ENCODE measurements at regions not wholly inside any gene's neighbourhood (a gene's known extent, or its start where the extent isn't known, plus 50 kb on each side); places are given as distances from the start of the nearest gene placed in this dataset.
A peak's percentile ranks its signal among the peaks of the same experiment; 100 is the strongest.

DNA sequence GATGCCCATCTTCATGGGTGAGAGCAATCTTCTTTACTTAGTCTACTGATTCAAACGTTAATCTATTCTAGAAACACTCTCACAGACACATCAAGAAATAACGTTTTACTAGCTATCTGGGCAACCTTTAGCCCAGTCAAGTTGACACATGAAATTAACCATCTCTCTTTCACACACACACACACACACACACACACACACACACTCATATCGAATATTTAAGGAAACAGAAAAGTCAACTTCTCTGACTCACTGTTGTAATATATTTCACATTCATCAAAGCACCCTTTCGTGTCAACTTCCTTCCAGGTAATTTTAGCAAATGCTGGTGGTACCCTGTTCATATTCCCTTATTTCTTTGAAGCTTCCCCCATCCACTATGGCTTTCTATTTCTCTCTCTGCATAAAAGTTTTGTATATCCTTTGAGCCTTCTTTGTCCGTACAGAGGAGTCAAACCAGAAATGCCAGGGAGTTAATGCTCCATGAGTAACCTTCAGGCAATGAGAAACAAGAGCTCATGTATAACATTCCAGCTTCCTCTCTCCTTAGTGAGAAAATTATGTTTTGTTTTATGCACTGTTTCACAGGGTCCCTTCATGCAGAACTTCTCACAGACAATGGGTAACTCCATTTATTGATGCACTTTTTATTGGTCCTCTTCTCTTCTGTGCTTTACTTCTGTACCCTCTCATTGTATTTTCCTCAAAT lies 335.5 kb upstream of the CBLB start:
- H3K36me3 ChIP-seq (ENCODE audit: insufficient read depth in 1 of 2, low read depth in 1 of 2), result no peaks in the 10 kb centered on the region
- ATAC-seq, result no peak
- no peak for DNase-seq
- H3K4me3 ChIP-seq, result no peak overlapping the region
- 88 to 92% (median 91%) methylated on average over 5 of the region's 5 CpGs for WGBS, 3 donors
- intact Hi-C loops (cut with DNase I), result no loop called here
- TF ChIP-seq, protein P1, sequence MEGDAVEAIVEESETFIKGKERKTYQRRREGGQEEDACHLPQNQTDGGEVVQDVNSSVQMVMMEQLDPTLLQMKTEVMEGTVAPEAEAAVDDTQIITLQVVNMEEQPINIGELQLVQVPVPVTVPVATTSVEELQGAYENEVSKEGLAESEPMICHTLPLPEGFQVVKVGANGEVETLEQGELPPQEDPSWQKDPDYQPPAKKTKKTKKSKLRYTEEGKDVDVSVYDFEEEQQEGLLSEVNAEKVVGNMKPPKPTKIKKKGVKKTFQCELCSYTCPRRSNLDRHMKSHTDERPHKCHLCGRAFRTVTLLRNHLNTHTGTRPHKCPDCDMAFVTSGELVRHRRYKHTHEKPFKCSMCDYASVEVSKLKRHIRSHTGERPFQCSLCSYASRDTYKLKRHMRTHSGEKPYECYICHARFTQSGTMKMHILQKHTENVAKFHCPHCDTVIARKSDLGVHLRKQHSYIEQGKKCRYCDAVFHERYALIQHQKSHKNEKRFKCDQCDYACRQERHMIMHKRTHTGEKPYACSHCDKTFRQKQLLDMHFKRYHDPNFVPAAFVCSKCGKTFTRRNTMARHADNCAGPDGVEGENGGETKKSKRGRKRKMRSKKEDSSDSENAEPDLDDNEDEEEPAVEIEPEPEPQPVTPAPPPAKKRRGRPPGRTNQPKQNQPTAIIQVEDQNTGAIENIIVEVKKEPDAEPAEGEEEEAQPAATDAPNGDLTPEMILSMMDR (IDR thresholded peaks at IDR 0.05), result no peak
- no peaks in the 10 kb centered on the region for H3K9me3 ChIP-seq
- H3K4me1 ChIP-seq, result peaks cover 21% of the 10 kb centered on the region
- no peak overlapping the region for H3K27ac ChIP-seq
- H3K27me3 ChIP-seq (ENCODE audit: insufficient read depth in 3 of 3, low read length in 2 of 3), result no peaks in the 10 kb centered on the region

DNA sequence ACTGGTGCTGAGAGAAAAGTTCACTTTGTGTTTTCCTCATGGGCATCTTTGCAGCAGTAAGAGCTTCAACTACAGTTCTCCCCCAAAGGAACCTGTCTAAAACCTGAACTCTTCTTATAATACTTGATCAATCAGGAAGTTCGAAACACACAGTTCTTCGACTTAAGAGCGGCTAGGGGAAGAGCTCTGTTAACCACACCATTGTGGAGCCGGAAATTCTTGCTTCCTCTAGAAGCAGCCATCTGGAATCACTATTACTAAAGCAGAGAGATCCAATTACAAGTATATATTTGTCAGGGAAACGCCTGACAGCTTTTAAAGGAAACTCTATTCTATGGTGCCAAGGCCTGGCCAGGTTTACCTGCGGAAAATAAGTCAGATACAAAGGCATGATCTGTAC lies 337.3 kb upstream of the CBLB start:
- intact Hi-C loops (cut with DNase I), result no loop called here
- Histone ChIP-seq H3K4me3 (peak overlapping the region; percentile 38), H3K27me3 (ENCODE audit: insufficient read depth in 3 of 3, low read length in 2 of 3) (no peaks in the 10 kb centered on the region), H3K9me3 (no peaks in the 10 kb centered on the region), H3K36me3 (ENCODE audit: insufficient read depth in 1 of 2, low read depth in 1 of 2) (no peaks in the 10 kb centered on the region), H3K4me1 (peaks cover 21% of the 10 kb centered on the region), H3K27ac (peak overlapping the region; percentile 57)
- ATAC-seq, result peak in 3 of 4 donors; percentile 67 to 79 (median 78)
- no peak for DNase-seq
- WGBS, 3 donors, result 10 to 19% (median 13%) methylated on average over 6 of the region's 6 CpGs
- TF ChIP-seq, protein P1 (IDR thresholded peaks at IDR 0.05), result no peak

DNA sequence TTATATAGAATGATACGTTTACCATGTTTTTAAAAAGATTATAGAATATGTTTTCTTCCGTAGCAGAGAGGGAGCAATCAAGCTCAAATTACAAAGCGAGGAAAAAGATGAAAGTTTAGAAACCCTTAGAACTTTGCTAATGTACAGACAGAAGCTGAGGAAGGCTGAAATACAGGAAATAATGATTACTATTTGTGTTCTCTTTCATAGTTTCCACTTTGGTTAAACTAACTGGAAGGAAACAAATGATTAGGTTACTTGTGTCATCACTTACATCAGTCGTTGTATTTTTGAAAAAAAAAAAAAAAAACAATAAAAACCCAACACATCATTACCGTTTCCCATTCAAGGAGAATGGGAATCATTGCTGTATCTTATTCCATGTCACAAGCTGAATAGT lies 337.8 kb upstream of the CBLB start:
- DNase-seq (no peak), ATAC-seq (no peak)
- H3K4me3 ChIP-seq, result peak overlapping the region; percentile 38
- intact Hi-C loops (cut with DNase I), result no loop called here
- WGBS, 3 donors, result 39 to 56% (median 43%) methylated on average over 5 of the region's 5 CpGs
- H3K4me1 ChIP-seq, result peaks cover 25% of the 10 kb centered on the region
- H3K36me3 ChIP-seq (ENCODE audit: insufficient read depth in 1 of 2, low read depth in 1 of 2), result no peaks in the 10 kb centered on the region
- no peaks in the 10 kb centered on the region for H3K9me3 ChIP-seq
- TF ChIP-seq, protein P1 (IDR thresholded peaks at IDR 0.05), result no peak
- peak overlapping the region; percentile 57 for H3K27ac ChIP-seq
- no peaks in the 10 kb centered on the region for H3K27me3 ChIP-seq (ENCODE audit: insufficient read depth in 3 of 3, low read length in 2 of 3)

DNA sequence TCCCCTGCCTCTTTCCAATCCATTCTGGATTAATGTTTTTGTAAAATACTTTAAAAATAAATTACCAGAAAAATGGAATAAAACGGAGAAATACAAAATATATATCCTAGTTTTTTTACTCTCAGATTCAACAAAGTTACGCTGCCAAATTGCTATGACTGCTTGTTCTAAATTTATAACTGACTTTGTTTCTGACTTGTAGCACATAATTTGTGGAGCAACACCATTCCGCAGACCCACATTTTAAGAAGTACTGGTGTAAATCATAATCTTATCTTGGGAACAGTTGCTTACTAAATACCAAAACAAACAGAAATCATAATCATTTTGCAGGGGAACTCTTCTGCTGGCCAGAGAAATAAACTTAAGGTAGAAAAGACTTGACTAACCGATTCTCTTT lies 339.4 kb upstream of the CBLB start:
- Histone ChIP-seq H3K4me1 (peaks cover 27% of the 10 kb centered on the region), H3K9me3 (no peaks in the 10 kb centered on the region), H3K27me3 (ENCODE audit: insufficient read depth in 3 of 3, low read length in 2 of 3) (no peaks in the 10 kb centered on the region), H3K36me3 (ENCODE audit: insufficient read depth in 1 of 2, low read depth in 1 of 2) (no peaks in the 10 kb centered on the region), H3K27ac (peak overlapping the region; percentile 57), H3K4me3 (peak overlapping the region; percentile 0)
- WGBS, 3 donors, result 35 to 47% (median 37%) methylated on average over 4 of the region's 4 CpGs
- ATAC-seq (peak in 2 of 4 donors; percentile 64 to 77), DNase-seq (no peak)
- intact Hi-C loops (cut with DNase I), result no loop called here
- TF ChIP-seq, protein P1 (IDR thresholded peaks at IDR 0.05), result no peak

DNA sequence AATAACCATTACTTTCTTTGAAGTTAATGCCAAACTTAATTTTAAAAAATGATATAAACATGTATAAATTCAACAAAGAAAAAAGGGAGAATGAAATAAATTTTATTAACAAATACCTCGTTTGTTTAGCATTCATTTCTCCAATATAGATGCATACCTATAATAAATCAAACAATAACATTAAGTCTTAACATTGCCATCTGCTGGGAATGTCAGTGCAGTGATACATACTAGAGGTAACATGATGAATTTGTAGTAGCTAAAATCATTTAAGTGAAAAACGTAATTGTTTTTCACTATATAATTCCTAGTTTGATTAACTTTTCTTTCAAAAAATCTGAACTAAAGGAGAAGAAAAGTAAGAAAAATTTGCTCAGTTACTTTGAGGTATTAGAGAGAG lies 340.2 kb upstream of the CBLB start:
- H3K4me1 ChIP-seq, result peaks cover 27% of the 10 kb centered on the region
- WGBS, 3 donors, result 35 to 56% (median 41%) methylated on average over 2 of the region's 2 CpGs
- ATAC-seq, result no peak
- H3K27me3 ChIP-seq (ENCODE audit: insufficient read depth in 3 of 3, low read length in 2 of 3), result no peaks in the 10 kb centered on the region
- no peaks in the 10 kb centered on the region for H3K36me3 ChIP-seq (ENCODE audit: insufficient read depth in 1 of 2, low read depth in 1 of 2)
- no peak for DNase-seq
- intact Hi-C loops (cut with DNase I), result no loop called here
- no peaks in the 10 kb centered on the region for H3K9me3 ChIP-seq
- H3K4me3 ChIP-seq, result no peak overlapping the region
- peak overlapping the region; percentile 57 for H3K27ac ChIP-seq
- TF ChIP-seq, protein P1 (IDR thresholded peaks at IDR 0.05), result peak; percentile 30
